ENCODE measurements at regions not wholly inside any gene's neighbourhood (a gene's known extent, or its start where the extent isn't known, plus 50 kb on each side); places are given as distances from the start of the nearest gene placed in this dataset.
A peak's percentile ranks its signal among the peaks of the same experiment; 100 is the strongest.

- no peak overlapping the region for H3K4me3 ChIP-seq
- no peak overlapping the region for H2AFZ ChIP-seq
- H3K27ac ChIP-seq: no peak overlapping the region
- H3K4me2 ChIP-seq: no peak overlapping the region
- no peak for DNase-seq
- H3F3A ChIP-seq (ENCODE audit: insufficient read depth, low read depth): peaks cover 19% of the 10 kb centered on the region; the same call in 1 of the 2 replicates
- ChIA-PET POLR2A (ENCODE audit: unreplicated experiment) (no interaction called here), CTCF (interaction anchor here (0.6 to 1.1 kb wide), 4 partner anchors 61 to 1327 kb away, joined by 3 to 8 read pairs (median 6); no protein-coding TSS in a partner anchor)
- no peaks in the 10 kb centered on the region for H3K9me2 ChIP-seq (ENCODE audit: insufficient read depth)
- H3K79me2 ChIP-seq (ENCODE audit: low read depth): no peaks in the 10 kb centered on the region
- H3K36me3 ChIP-seq (ENCODE audit: low read depth): no peaks in the 10 kb centered on the region
- no peaks in the 10 kb centered on the region for H3K9me3 ChIP-seq (ENCODE audit: insufficient read depth, low read depth)
- no TSS peak for BruUV-seq (replicated peaks)
- peaks cover 16% of the 10 kb centered on the region; the same call in 1 of the 2 replicates for H3K4me1 ChIP-seq (replicated peaks; ENCODE audit: insufficient read depth)
- no peaks in the 10 kb centered on the region; the same call in 1 of the 2 replicates for H4K20me1 ChIP-seq (ENCODE audit: insufficient read depth)
- intact Hi-C loops (cut with micrococcal nuclease; ENCODE audit: unreplicated experiment): loop anchor here (5.0 kb wide), 2 partner anchors 737 to 767 kb away; no protein-coding TSS in a partner anchor
- H3K27me3 ChIP-seq (ENCODE audit: insufficient read depth, low read depth): 0 out of 2 replicates have a peak, but pooled peaks cover 5% of the 10 kb centered on the region
- TF ChIP-seq EZH2 (IDR thresholded peaks at IDR 0.05; ENCODE audit: low read depth): no peak
- TF ChIP-seq CTCF (conservative IDR thresholded peaks at IDR 0.05): no peak
These were observed 206.1 kb downstream of the TFCP2L1 start for GRCh38 chr2:121078899-121079298.

GRCh38 chr2:121080013-121080772 is 204.8 kb downstream of the TFCP2L1 start:
- no TSS peak for BruUV-seq (replicated peaks)
- Histone ChIP-seq H3K9me2 (ENCODE audit: insufficient read depth) (no peaks in the 10 kb centered on the region), H3K4me3 (no peak overlapping the region), H3K9me3 (ENCODE audit: insufficient read depth, low read depth) (no peaks in the 10 kb centered on the region), H3K4me2 (no peak overlapping the region), H3K79me2 (ENCODE audit: low read depth) (no peaks in the 10 kb centered on the region), H3F3A (ENCODE audit: insufficient read depth, low read depth) (peaks cover 11% of the 10 kb centered on the region; the same call in 1 of the 2 replicates), H3K4me1 (replicated peaks; ENCODE audit: insufficient read depth) (peaks cover 8% of the 10 kb centered on the region; the same call in 1 of the 2 replicates), H3K27me3 (ENCODE audit: insufficient read depth, low read depth) (0 out of 2 replicates have a peak, but pooled peaks cover 5% of the 10 kb centered on the region), H4K20me1 (ENCODE audit: insufficient read depth) (no peaks in the 10 kb centered on the region; the same call in 1 of the 2 replicates), H2AFZ (no peak overlapping the region), H3K36me3 (ENCODE audit: low read depth) (no peaks in the 10 kb centered on the region), H3K27ac (no peak overlapping the region)
- peak; percentile 54 to 73 for DNase-seq
- TF ChIP-seq CTCF (conservative IDR thresholded peaks at IDR 0.05) (peak; percentile 100), EZH2 (IDR thresholded peaks at IDR 0.05; ENCODE audit: low read depth) (no peak)
- CTCF ChIA-PET: interaction anchor here (0.6 to 1.0 kb wide), 8 partner anchors 9 to 1228 kb away, joined by 3 to 6 read pairs (median 3); no protein-coding TSS in a partner anchor
- intact Hi-C loops (cut with micrococcal nuclease; ENCODE audit: unreplicated experiment): loop anchor here (1.0 to 10.0 kb wide), 2 partner anchors 385 to 1375 kb away; no protein-coding TSS in a partner anchor
- POLR2A ChIA-PET (ENCODE audit: unreplicated experiment): interaction anchor here (0.7 kb wide), 1 partner anchor 1077 kb away, joined by 6 read pairs; no protein-coding TSS in a partner anchor

GRCh38 chr2:121081701-121082100 is 203.3 kb downstream of the TFCP2L1 start:
- Histone ChIP-seq H3K27me3 (ENCODE audit: insufficient read depth, low read depth) (0 out of 2 replicates have a peak, but pooled peaks cover 5% of the 10 kb centered on the region), H3K9me2 (ENCODE audit: insufficient read depth) (no peaks in the 10 kb centered on the region), H3K9me3 (ENCODE audit: insufficient read depth, low read depth) (no peaks in the 10 kb centered on the region), H3K79me2 (ENCODE audit: low read depth) (no peaks in the 10 kb centered on the region), H3F3A (ENCODE audit: insufficient read depth, low read depth) (no peaks in the 10 kb centered on the region; the same call in 1 of the 2 replicates), H4K20me1 (ENCODE audit: insufficient read depth) (no peaks in the 10 kb centered on the region; the same call in 1 of the 2 replicates), H3K27ac (no peak overlapping the region), H3K4me1 (replicated peaks; ENCODE audit: insufficient read depth) (no peaks in the 10 kb centered on the region), H3K4me2 (no peak overlapping the region), H3K36me3 (ENCODE audit: low read depth) (no peaks in the 10 kb centered on the region), H2AFZ (no peak overlapping the region), H3K4me3 (no peak overlapping the region)
- POLR2A ChIA-PET (ENCODE audit: unreplicated experiment): no interaction called here
- intact Hi-C loops (cut with micrococcal nuclease; ENCODE audit: unreplicated experiment): loop anchor here (10.0 kb wide), 1 partner anchor 1373 kb away; no protein-coding TSS in a partner anchor
- no peak for DNase-seq
- TF ChIP-seq CTCF (conservative IDR thresholded peaks at IDR 0.05) (no peak), EZH2 (IDR thresholded peaks at IDR 0.05; ENCODE audit: low read depth) (no peak)
- no TSS peak for BruUV-seq (replicated peaks)
- CTCF ChIA-PET: interaction anchor here (0.8 kb wide), 1 partner anchor 47 kb away, joined by 3 read pairs; no protein-coding TSS in a partner anchor
